ENCODE measurements at regions not wholly inside any gene's neighbourhood (a gene's known extent, or its start where the extent isn't known, plus 50 kb on each side); places are given as distances from the start of the nearest gene placed in this dataset.

GRCh38 chr4:151468715-151469696 is 60.0 kb downstream of the FHIP1A start:
- intact Hi-C loops (cut with micrococcal nuclease; ENCODE audit: unreplicated experiment), result no loop called here
- H3K79me2 ChIP-seq (ENCODE audit: insufficient read depth, low read length), result no peaks in the 10 kb centered on the region
- DNase-seq (ENCODE audit: low spot score) (no peak), ATAC-seq (no peak), FAIRE-seq (no peak)
- WGBS (ENCODE audit: low lambda C conversion rate), result 49% methylated on average over 3 of the region's 3 CpGs
- peaks cover 27% of the 10 kb centered on the region for H3K4me1 ChIP-seq (ENCODE audit: insufficient read depth, low read length)
- no peak overlapping the region for H3K27ac ChIP-seq (ENCODE audit: extremely low read length, insufficient read depth, low read length)
- BruUV-seq (replicated peaks), result no TSS peak
- ChIA-PET POLR2A (no interaction called here), CTCF (ENCODE audit: low intra/inter-chr PET ratio, low total read pairs) (no interaction called here)
- H3K36me3 ChIP-seq (replicated peaks in 1 of 2; ENCODE audit: control insufficient read depth in 1 of 2, insufficient read depth in 2 of 2, low read length in 2 of 2), result no peaks in the 10 kb centered on the region
- H3K4me2 ChIP-seq (ENCODE audit: low read depth, low read length), result no peak overlapping the region
- TF ChIP-seq ZNF354B (CRISPR knock-in tag; IDR thresholded peaks at IDR 0.05), result no peak
- no peak for TF ChIP-seq GMEB1 (CRISPR knock-in tag; IDR thresholded peaks at IDR 0.05; ENCODE audit: borderline replicate concordance)
- TF ChIP-seq CREB1 (IDR thresholded peaks at IDR 0.05), result peak; percentile 71
- TF ChIP-seq CREB1 (CRISPR knock-in tag; IDR thresholded peaks at IDR 0.05), result no peak
- peak; percentile 65 for TF ChIP-seq ATF7 (IDR thresholded peaks at IDR 0.05)
- no peak for TF ChIP-seq ATF7 (CRISPR knock-in tag; IDR thresholded peaks at IDR 0.05)
- in situ Hi-C loops (cut with HindIII; ENCODE audit: extremely low pct_ligation_motif_present, low pct_unique_long_range_greater_than_20kb), result no loop called here
- H2AFZ ChIP-seq (ENCODE audit: low read length), result no peak overlapping the region
- H3K9me3 ChIP-seq (ENCODE audit: low read length), result no peaks in the 10 kb centered on the region
- H3K9ac ChIP-seq (ENCODE audit: insufficient read depth, low read depth, low read length), result no peak overlapping the region
- H3K27me3 ChIP-seq (ENCODE audit: control insufficient read depth in 1 of 2, insufficient read depth in 2 of 2, low read length in 2 of 2), result no peaks in the 10 kb centered on the region
- H3K4me3 ChIP-seq (replicated peaks in 1 of 3; ENCODE audit: insufficient read depth in 1 of 3, low read depth in 2 of 3, low read length in 3 of 3), result no peak overlapping the region
- H4K20me1 ChIP-seq (ENCODE audit: insufficient read depth, low read length), result no peaks in the 10 kb centered on the region

- no peak overlapping the region for H3K4me3 ChIP-seq (replicated peaks in 1 of 3; ENCODE audit: insufficient read depth in 1 of 3, low read depth in 2 of 3, low read length in 3 of 3)
- ChIA-PET POLR2A (no interaction called here), CTCF (ENCODE audit: low intra/inter-chr PET ratio, low total read pairs) (no interaction called here)
- no peaks in the 10 kb centered on the region for H4K20me1 ChIP-seq (ENCODE audit: insufficient read depth, low read length)
- H3K4me1 ChIP-seq (ENCODE audit: insufficient read depth, low read length), result peaks cover 27% of the 10 kb centered on the region
- no peak overlapping the region for H3K9ac ChIP-seq (ENCODE audit: insufficient read depth, low read depth, low read length)
- no peak overlapping the region for H3K4me2 ChIP-seq (ENCODE audit: low read depth, low read length)
- ATAC-seq (no peak), DNase-seq (ENCODE audit: low spot score) (no peak), FAIRE-seq (no peak)
- no peak overlapping the region for H2AFZ ChIP-seq (ENCODE audit: low read length)
- no peaks in the 10 kb centered on the region for H3K27me3 ChIP-seq (ENCODE audit: control insufficient read depth in 1 of 2, insufficient read depth in 2 of 2, low read length in 2 of 2)
- H3K27ac ChIP-seq (ENCODE audit: extremely low read length, insufficient read depth, low read length), result no peak overlapping the region
- no peaks in the 10 kb centered on the region for H3K9me3 ChIP-seq (ENCODE audit: low read length)
- no TSS peak for BruUV-seq (replicated peaks)
- intact Hi-C loops (cut with micrococcal nuclease; ENCODE audit: unreplicated experiment) (no loop called here), in situ Hi-C loops (cut with HindIII; ENCODE audit: extremely low pct_ligation_motif_present, low pct_unique_long_range_greater_than_20kb) (no loop called here)
- no peaks in the 10 kb centered on the region for H3K36me3 ChIP-seq (replicated peaks in 1 of 2; ENCODE audit: control insufficient read depth in 1 of 2, insufficient read depth in 2 of 2, low read length in 2 of 2)
- TF ChIP-seq SALL1 (CRISPR knock-in tag; IDR thresholded peaks at IDR 0.05) (no peak), ZNF460 (CRISPR knock-in tag; IDR thresholded peaks at IDR 0.05; ENCODE audit: borderline replicate concordance) (no peak), ZNF775 (CRISPR knock-in tag; IDR thresholded peaks at IDR 0.05; ENCODE audit: borderline replicate concordance) (no peak), MNT (IDR thresholded peaks at IDR 0.05) (no peak), ZFY (CRISPR knock-in tag; IDR thresholded peaks at IDR 0.05) (no peak), HHEX (CRISPR knock-in tag; IDR thresholded peaks at IDR 0.05) (no peak), ZNF556 (CRISPR knock-in tag; IDR thresholded peaks at IDR 0.05; ENCODE audit: borderline replicate concordance) (no peak), ZNF672 (CRISPR knock-in tag; IDR thresholded peaks at IDR 0.05) (no peak), MAFK (conservative IDR thresholded peaks at IDR 0.05 in 1 of 2, IDR thresholded peaks at IDR 0.05 in 1 of 2; ENCODE audit: low read length in 2 of 2) (no peak), MTF1 (CRISPR knock-in tag; IDR thresholded peaks at IDR 0.05) (no peak)
- no peaks in the 10 kb centered on the region for H3K79me2 ChIP-seq (ENCODE audit: insufficient read depth, low read length)
These were observed 61.0 kb downstream of the FHIP1A start for GRCh38 chr4:151469970-151470369.
